GM12865 (cell line): ENCODE measurements at regions not wholly inside any gene's neighbourhood (a gene's known extent, or its start where the extent isn't known, plus 50 kb on each side); places are given as distances from the start of the nearest gene placed in this dataset.
"Not testable (repeated sequence)": the region's sequence is repeated elsewhere in the genome, so short reads cannot be mapped to it uniquely, and the experiment has no call there.

Experiments
- DNase-seq: peaks from one replicate; pipeline ENCODE4 v3.0.0; 2010; ENCODE audit warnings: low read depth
- H3K4me3 ChIP-seq: 2 replicates; pipeline ENCODE4 v1.5.1; 2011; ENCODE audit warnings: mild to moderate bottlenecking, low read depth, low read length, control low read depth
- TF ChIP-seq, protein P1 (sequence below): IDR thresholded peaks from 2 replicates; pipeline ENCODE4 v1.5.1; 2011; ENCODE audit warnings: low read length, control low read depth, low read depth, inconsistent platforms; ENCODE audit not compliant: insufficient read depth; ENCODE audit errors: missing control alignments

DNA sequence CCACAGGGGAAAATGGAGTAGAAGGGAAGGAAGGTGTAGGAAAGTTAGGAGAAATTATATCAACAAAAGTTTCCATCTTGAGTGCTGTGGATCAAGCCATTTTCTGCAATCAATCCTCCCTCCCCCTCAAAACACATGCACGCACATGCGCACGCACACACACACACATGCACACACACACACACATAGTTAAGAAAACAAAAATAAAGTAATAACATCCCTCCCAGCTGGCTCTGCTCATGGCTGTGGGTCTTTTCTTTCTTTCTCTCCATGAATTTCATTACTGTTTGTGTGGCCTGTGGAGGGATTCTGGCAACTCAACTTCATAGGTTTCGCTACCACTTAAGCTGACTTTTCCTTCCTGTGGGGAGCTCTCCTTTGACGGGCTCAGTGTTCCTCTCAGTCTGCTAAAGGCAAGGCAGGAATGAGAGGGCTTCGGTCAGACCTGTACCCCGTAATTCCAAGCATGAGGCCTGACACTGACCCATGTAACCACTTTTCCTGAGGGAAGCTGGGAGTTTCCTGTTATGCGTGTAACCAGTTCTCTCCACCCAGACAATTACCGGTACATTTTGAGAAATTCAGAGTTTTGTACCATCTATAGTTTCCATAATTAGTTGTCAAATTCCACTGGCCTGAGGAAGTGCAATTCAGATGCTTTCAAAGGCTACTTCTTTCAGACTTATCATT is 79.8 kb downstream of the ZNF92 start:
- no peak overlapping the region for H3K4me3 ChIP-seq
- no peak for DNase-seq
- TF ChIP-seq, protein P1, sequence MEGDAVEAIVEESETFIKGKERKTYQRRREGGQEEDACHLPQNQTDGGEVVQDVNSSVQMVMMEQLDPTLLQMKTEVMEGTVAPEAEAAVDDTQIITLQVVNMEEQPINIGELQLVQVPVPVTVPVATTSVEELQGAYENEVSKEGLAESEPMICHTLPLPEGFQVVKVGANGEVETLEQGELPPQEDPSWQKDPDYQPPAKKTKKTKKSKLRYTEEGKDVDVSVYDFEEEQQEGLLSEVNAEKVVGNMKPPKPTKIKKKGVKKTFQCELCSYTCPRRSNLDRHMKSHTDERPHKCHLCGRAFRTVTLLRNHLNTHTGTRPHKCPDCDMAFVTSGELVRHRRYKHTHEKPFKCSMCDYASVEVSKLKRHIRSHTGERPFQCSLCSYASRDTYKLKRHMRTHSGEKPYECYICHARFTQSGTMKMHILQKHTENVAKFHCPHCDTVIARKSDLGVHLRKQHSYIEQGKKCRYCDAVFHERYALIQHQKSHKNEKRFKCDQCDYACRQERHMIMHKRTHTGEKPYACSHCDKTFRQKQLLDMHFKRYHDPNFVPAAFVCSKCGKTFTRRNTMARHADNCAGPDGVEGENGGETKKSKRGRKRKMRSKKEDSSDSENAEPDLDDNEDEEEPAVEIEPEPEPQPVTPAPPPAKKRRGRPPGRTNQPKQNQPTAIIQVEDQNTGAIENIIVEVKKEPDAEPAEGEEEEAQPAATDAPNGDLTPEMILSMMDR, result no peak

DNA sequence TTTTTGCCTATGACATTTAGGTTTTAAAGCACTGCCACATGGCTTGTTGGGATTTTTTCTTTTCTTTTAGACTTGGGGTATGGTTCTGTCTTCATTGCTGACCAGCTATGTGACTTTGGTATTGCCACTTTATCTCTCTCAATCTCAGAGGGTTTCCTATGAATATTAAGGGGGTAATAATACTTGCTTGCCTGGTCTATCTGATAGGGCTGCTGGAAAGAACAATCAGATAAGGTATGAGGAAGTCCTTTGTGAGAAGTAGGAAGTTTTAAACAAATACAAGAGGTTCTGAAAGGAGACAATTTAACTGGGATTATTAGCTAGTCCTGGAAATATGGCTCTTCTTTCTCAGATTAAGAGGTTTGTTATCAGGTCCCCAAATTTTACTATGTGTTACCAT is 80.8 kb downstream of the ZNF92 start:
- DNase-seq, result no peak
- TF ChIP-seq, protein P1, result no peak
- no peak overlapping the region for H3K4me3 ChIP-seq

DNA sequence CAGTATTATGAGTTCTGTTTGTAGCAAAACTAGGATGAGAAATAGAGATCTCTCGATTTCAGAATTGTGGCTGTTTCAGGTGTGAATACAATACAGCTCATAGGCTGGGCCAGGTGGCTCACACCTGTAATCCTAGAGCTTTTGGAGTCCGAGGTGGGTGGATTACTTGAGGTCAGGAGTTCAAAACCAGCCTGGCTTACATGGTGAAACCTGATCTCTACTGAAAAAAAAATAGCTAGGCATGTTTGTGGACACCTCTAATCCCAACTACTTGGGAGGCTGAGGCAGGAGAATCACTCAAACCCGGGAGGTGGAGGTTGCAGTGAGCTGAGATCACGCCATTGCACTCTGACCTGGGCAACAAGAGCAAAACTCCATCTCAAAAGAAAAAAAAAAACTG is 81.4 kb downstream of the ZNF92 start:
- DNase-seq, H3K4me3 ChIP-seq: not testable (repeated sequence)

DNA sequence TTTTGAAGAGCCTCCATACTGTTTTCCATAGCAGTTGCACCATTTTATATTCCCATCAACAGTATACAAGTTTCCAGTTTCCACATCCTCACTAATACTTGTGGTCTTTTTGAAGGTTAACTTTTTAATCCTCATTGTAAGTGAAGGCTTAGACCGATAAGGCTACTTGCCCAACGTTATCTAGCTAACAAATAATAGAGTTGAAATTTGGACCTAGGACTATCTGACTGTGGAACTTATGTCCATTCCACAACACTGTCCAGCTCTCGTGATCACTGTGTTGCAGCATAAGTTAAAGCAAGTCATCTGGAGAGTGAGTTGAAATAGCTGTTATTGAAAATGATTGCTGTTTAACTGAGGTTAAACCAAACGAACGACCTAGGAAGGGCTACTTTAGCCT is 84.0 kb downstream of the ZNF92 start:
- TF ChIP-seq, protein P1, result no peak

DNA sequence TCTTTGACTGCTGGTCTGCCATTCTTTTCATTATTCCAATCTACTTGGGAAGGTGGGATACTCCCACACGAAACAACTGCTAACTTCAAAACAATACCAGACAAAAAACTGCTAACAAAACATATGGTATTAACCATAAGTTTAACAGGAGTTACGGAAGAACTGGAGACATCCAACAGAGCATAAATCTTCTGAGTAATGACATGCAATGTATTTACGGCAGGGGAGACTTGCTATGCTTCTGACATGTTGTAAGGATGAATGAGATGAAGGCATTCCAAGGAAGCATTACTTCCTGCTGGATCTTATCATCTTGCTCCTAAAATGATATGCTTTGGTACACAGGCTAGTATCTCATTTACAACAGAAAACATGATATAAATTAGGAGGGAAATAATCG is 85.8 kb downstream of the ZNF92 start:
- no peak overlapping the region for H3K4me3 ChIP-seq
- TF ChIP-seq, protein P1, result no peak
- no peak for DNase-seq

More for the DNA sequence above, 84.0 kb downstream of the ZNF92 start:
- no peak overlapping the region for H3K4me3 ChIP-seq
- no peak for DNase-seq

DNA sequence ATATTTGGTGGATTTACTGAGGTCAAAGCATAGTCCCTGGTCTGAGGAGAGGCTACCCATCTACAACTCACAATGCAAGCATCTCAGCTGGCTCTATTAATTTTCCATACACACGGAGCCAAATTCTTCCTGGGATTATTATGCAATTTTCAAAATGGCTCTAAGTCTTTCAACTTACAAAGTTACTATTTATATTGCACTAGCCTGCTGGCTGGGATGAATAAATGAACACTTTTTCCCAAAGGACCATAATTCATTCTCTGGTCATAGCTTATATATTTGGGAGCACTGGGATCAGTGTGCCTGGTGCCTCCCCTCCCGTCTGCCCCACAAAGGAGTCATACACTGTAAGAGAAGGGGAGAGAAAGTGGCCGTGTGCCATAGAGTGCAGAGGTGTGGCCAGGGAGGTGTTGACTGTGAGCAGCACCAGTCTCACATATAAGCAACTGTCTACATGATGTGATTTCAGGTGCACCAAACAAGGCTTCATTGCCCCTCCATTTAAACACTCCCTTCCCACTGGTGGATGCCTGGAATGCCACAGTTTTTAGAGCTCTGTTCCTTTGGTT is 88.6 kb downstream of the ZNF92 start:
- no peak overlapping the region for H3K4me3 ChIP-seq
- TF ChIP-seq, protein P1, result no peak
- no peak for DNase-seq

DNA sequence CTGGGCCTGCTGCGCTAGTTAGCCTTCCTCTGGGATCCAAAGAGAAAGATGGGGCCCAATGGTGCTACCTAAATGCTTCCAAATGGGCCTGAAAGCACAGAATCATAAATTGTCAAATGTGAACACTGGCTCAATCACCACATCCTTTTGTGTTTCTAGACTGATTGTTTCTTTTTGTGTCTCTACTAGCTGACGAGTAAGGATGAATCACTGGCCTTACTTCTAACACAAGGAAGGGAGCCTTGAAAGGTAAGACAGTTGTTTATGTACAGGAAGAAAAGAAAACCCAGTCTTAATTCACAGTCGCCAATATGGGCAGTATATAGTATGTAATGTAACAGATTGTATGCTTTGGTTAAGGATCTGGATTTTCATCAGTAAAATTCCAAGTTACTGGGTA is 89.5 kb downstream of the ZNF92 start:
- TF ChIP-seq, protein P1, result no peak
- no peak for DNase-seq
- no peak overlapping the region for H3K4me3 ChIP-seq

DNA sequence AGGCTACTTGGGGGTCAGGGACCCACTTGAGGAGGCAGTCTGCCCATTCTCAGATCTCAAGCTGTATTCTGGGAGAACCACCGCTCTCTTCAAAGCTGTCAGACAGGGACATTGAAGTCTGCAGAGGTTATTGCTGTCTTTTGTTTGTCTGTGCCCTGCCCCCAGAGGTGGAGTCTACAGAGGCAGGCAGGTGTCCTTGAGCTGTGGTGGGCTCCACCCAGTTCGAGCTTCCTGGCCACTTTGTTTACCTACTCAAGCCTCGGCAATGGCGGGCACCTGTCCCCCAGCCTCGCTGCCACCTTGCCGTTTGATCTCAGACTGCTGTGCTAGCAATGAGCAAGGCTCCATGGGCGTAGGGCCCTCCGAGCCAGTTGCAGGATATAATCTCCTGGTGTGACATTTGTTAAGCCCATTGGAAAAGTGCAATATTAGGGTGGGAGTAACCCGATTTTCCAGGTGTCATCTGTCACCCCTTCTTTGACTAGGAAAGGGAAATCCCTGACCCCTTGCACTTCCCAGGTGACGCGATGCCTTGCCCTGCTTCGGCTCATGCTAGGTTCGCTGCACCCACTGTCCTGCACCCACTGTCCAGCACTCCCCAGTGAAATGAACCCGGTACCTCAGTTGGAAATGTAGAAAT is 96.4 kb downstream of the ZNF92 start:
- DNase-seq, H3K4me3 ChIP-seq: not testable (repeated sequence)
